OCI-LY1 (cell line): ENCODE measurements at regions not wholly inside any gene's neighbourhood (a gene's known extent, or its start where the extent isn't known, plus 50 kb on each side); places are given as distances from the start of the nearest gene placed in this dataset.

ENCODE experiments used
- CTCF ChIP-seq: fragments of 200-600 bp; sonication (generic), shearing (Covaris generic); IDR thresholded peaks from 2 replicates; pipeline ENCODE4 v1.5.1; 2017; ENCODE audit warnings: mild to moderate bottlenecking, antibody characterized with exemption, low read length, moderate library complexity, mixed read lengths
- EZH2 ChIP-seq: fragments of 200-600 bp; sonication (generic), shearing (Covaris generic); IDR thresholded peaks from 2 replicates; pipeline ENCODE4 v1.8.0; 2017; ENCODE audit warnings: borderline replicate concordance, mixed run types, mild to moderate bottlenecking, antibody characterized with exemption, low read length, moderate library complexity, mixed read lengths

GRCh38 chr11:28471537-28471936 is 363.3 kb downstream of the METTL15 start:
- no peak for TF ChIP-seq CTCF
- TF ChIP-seq EZH2: no peak
